ENCODE measurements at regions not wholly inside any gene's neighbourhood (a gene's known extent, or its start where the extent isn't known, plus 50 kb on each side); places are given as distances from the start of the nearest gene placed in this dataset.

DNA sequence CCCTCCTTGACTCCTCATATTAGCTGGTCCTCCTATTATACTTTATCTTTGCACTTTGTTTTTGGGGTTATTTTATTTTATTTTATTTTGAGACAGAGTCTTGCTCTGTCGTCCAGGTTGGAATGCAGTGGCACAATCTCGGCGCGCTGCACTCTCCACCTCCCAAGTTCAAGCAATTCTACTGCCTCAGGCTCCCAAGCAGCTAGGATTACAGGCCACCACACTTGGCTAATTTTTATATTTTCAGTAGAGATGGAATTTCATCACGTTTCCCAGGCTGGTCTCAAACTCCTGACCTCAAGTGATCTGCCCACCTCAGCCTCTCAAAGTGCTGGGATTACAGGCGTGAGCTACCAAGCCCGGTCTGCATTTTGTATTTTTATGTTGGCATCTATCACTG lies 126.7 kb downstream of the FOXB1 start:
- TF ChIP-seq ZFP30 (CRISPR knock-in tag; IDR thresholded peaks at IDR 0.05) (no peak), ZFP3 (CRISPR knock-in tag; IDR thresholded peaks at IDR 0.05) (no peak), ARNTL (CRISPR knock-in tag; IDR thresholded peaks at IDR 0.05; ENCODE audit: borderline replicate concordance, low read depth) (no peak), GLIS3 (CRISPR knock-in tag; IDR thresholded peaks at IDR 0.05) (no peak), RARB (CRISPR knock-in tag; IDR thresholded peaks at IDR 0.05) (no peak), ZC3H10 (CRISPR knock-in tag; IDR thresholded peaks at IDR 0.05) (no peak)
